CD4-positive, alpha-beta T cell treated with Interleukin-4 for 4 hours (primary cell): ENCODE measurements at regions not wholly inside any gene's neighbourhood (a gene's known extent, or its start where the extent isn't known, plus 50 kb on each side); places are given as distances from the start of the nearest gene placed in this dataset.
"Not testable (repeated sequence)": the region's sequence is repeated elsewhere in the genome, so short reads cannot be mapped to it uniquely, and the experiment has no call there.

Source experiments
- DNase-seq: peaks from one replicate; pipeline ENCODE4 v3.0.0-alpha.2; 2020

- no peak for DNase-seq
Observed at GRCh38 chr20:17872959-17873358, 95.6 kb downstream of the SNX5 start.

GRCh38 chr20:17872434-17872833 lies 96.2 kb downstream of the SNX5 start:
- DNase-seq, result no peak

GRCh38 chr20:17871886-17872285 lies 96.7 kb downstream of the SNX5 start:
- no peak for DNase-seq

GRCh38 chr20:17871181-17871580 lies 97.4 kb downstream of the SNX5 start:
- no peak for DNase-seq

GRCh38 chr20:17870086-17870740 lies 98.4 kb downstream of the SNX5 start:
- no peak for DNase-seq

GRCh38 chr20:17869295-17869994 lies 99.1 kb downstream of the SNX5 start:
- DNase-seq, result no peak

GRCh38 chr20:17868700-17869231 lies 99.8 kb downstream of the SNX5 start:
- no peak for DNase-seq

- no peak for DNase-seq
Observed at GRCh38 chr20:17868151-17868550, 100.4 kb downstream of the SNX5 start.

- no peak for DNase-seq
Observed at GRCh38 chr20:17867131-17867925, 101.3 kb downstream of the SNX5 start.

GRCh38 chr20:17866234-17867001 lies 102.2 kb downstream of the SNX5 start:
- no peak for DNase-seq

- DNase-seq, result no peak
Observed at GRCh38 chr20:17863577-17864292, 104.9 kb downstream of the SNX5 start.

GRCh38 chr20:17863209-17863576 lies 105.4 kb downstream of the SNX5 start:
- no peak for DNase-seq

GRCh38 chr20:17862171-17862570 lies 106.4 kb downstream of the SNX5 start:
- DNase-seq, result no peak

- DNase-seq, result not testable (repeated sequence)
Observed at GRCh38 chr20:17861620-17862019, 107.0 kb downstream of the SNX5 start.

- DNase-seq, result no peak
Observed at GRCh38 chr20:17860301-17861197, 108.0 kb downstream of the SNX5 start.

GRCh38 chr20:17859616-17860232 lies 108.9 kb downstream of the SNX5 start:
- DNase-seq, result no peak

- no peak for DNase-seq
Observed at GRCh38 chr20:17859002-17859615, 109.5 kb downstream of the SNX5 start.

GRCh38 chr20:17858450-17859001 lies 110.1 kb downstream of the SNX5 start:
- DNase-seq, result no peak

- DNase-seq, result no peak
Observed at GRCh38 chr20:17857639-17858449, 110.8 kb downstream of the SNX5 start.
